Parathyroid adenoma (tissue), 2 donors: ENCODE measurements at regions not wholly inside any gene's neighbourhood (a gene's known extent, or its start where the extent isn't known, plus 50 kb on each side); places are given as distances from the start of the nearest gene placed in this dataset.

Source experiments
- H2AFZ ChIP-seq: fragments of 300-600 bp; sonication (generic); one replicate; pipeline ENCODE4 v1.7.0; 2017; ENCODE audit warnings: antibody characterized with exemption, mild to moderate bottlenecking
- H3K27ac ChIP-seq: fragments of 300-600 bp; sonication (generic); one replicate; pipeline ENCODE4 v1.7.0; 2017
- H3K27me3 ChIP-seq: fragments of 300-600 bp; sonication (generic); one replicate; pipeline ENCODE4 v1.7.0; 2017; ENCODE audit warnings: low read length; ENCODE audit not compliant: control insufficient read depth, insufficient read depth
- H3K36me3 ChIP-seq: fragments of 300-600 bp; sonication (generic); one replicate; pipeline ENCODE4 v1.7.0; 2017; ENCODE audit warnings: low read length; ENCODE audit not compliant: control insufficient read depth, insufficient read depth
- H3K4me1 ChIP-seq: fragments of 300-600 bp; sonication (generic); one replicate; pipeline ENCODE4 v1.7.0; 2017; ENCODE audit warnings: control low read depth
- H3K4me2 ChIP-seq: fragments of 300-600 bp; sonication (generic); one replicate; pipeline ENCODE4 v1.7.0; 2017; ENCODE audit warnings: low read length
- H3K4me3 ChIP-seq: fragments of 300-600 bp; sonication (generic); one replicate; pipeline ENCODE4 v1.7.0; 2017; ENCODE audit warnings: low read depth, low read length
- H3K79me2 ChIP-seq: fragments of 300-600 bp; sonication (generic); one replicate; pipeline ENCODE4 v1.7.0; 2017; ENCODE audit warnings: control low read depth
- H3K9ac ChIP-seq: fragments of 300-600 bp; sonication (generic); one replicate; pipeline ENCODE4 v1.7.0; 2017; ENCODE audit warnings: mild to moderate bottlenecking
- H3K9me3 ChIP-seq: fragments of 300-600 bp; sonication (generic); one replicate; pipeline ENCODE4 v1.7.0; 2017; ENCODE audit warnings: low read length; ENCODE audit not compliant: control insufficient read depth
- TF ChIP-seq, protein P1 (sequence below): fragments of 300-600 bp; sonication (generic); IDR thresholded peaks from one replicate; pipeline ENCODE4 v1.7.0; 2017; ENCODE audit warnings: antibody characterized with exemption, mild to moderate bottlenecking
- donor health status: primary hyperparathyroidism.

GRCh38 chr6:100240798-100241197 lies 223.9 kb downstream of the SIM1 start:
- no peak overlapping the region for H3K27ac ChIP-seq
- TF ChIP-seq, protein P1, sequence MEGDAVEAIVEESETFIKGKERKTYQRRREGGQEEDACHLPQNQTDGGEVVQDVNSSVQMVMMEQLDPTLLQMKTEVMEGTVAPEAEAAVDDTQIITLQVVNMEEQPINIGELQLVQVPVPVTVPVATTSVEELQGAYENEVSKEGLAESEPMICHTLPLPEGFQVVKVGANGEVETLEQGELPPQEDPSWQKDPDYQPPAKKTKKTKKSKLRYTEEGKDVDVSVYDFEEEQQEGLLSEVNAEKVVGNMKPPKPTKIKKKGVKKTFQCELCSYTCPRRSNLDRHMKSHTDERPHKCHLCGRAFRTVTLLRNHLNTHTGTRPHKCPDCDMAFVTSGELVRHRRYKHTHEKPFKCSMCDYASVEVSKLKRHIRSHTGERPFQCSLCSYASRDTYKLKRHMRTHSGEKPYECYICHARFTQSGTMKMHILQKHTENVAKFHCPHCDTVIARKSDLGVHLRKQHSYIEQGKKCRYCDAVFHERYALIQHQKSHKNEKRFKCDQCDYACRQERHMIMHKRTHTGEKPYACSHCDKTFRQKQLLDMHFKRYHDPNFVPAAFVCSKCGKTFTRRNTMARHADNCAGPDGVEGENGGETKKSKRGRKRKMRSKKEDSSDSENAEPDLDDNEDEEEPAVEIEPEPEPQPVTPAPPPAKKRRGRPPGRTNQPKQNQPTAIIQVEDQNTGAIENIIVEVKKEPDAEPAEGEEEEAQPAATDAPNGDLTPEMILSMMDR = no peak
- no peaks in the 10 kb centered on the region for H3K4me1 ChIP-seq
- H3K9me3 ChIP-seq = no peaks in the 10 kb centered on the region
- H3K4me2 ChIP-seq = no peak overlapping the region
- H3K27me3 ChIP-seq = no peaks in the 10 kb centered on the region
- H3K79me2 ChIP-seq = no peaks in the 10 kb centered on the region
- H3K9ac ChIP-seq = no peak overlapping the region
- H3K4me3 ChIP-seq = no peak overlapping the region
- H2AFZ ChIP-seq = no peak overlapping the region
- H3K36me3 ChIP-seq = no peaks in the 10 kb centered on the region

DNA sequence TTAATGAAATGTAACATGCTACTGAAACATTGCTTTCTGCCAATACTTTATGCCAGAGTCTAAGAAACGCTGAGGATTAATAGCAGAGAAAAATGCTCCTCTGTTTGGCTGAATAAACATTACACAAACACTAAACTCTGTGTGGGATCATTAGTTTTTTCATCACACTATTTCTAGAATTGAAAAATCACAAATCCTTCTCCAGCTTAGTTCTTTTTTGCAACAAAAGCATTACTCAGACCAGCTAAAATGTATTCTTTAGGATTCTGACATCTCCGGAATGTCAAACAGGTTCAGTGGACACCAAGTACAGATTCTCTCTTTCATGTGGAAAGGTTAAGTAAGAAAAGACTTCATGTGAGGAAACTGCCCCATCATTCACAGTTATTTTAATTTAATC lies 226.9 kb downstream of the SIM1 start:
- Histone ChIP-seq H3K79me2 (no peaks in the 10 kb centered on the region), H3K9ac (no peak overlapping the region), H3K4me3 (no peak overlapping the region), H3K27me3 (no peaks in the 10 kb centered on the region), H3K4me1 (no peaks in the 10 kb centered on the region), H2AFZ (no peak overlapping the region), H3K9me3 (no peaks in the 10 kb centered on the region), H3K36me3 (no peaks in the 10 kb centered on the region), H3K4me2 (no peak overlapping the region), H3K27ac (no peak overlapping the region)
- TF ChIP-seq, protein P1 = no peak

- H3K9me3 ChIP-seq = no peaks in the 10 kb centered on the region
- TF ChIP-seq, protein P1 = no peak
- H3K4me1 ChIP-seq = no peaks in the 10 kb centered on the region
- no peaks in the 10 kb centered on the region for H3K36me3 ChIP-seq
- no peak overlapping the region for H2AFZ ChIP-seq
- H3K27ac ChIP-seq = no peak overlapping the region
- H3K9ac ChIP-seq = no peak overlapping the region
- H3K79me2 ChIP-seq = no peaks in the 10 kb centered on the region
- H3K27me3 ChIP-seq = no peaks in the 10 kb centered on the region
- no peak overlapping the region for H3K4me2 ChIP-seq
- H3K4me3 ChIP-seq = no peak overlapping the region
These were observed 228.3 kb downstream of the SIM1 start for GRCh38 chr6:100236389-100236788.

DNA sequence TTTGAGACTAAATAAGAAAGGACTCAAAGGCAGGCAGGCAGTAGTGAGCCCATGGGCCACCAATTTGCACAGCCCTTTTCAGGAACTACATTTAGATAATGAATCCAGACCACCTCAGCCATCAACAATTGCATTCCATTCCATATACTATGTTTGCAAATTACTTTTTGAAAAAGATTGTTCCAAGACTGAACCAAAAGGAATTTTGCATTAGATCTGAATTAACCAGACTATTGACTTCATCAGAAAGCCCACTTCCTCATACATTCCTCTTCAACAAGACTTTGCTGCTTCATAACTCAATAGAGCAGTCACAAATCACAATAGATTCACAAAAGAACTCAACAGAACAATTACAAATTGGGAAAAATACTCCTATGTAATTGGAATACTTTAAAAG lies 229.1 kb downstream of the SIM1 start:
- Histone ChIP-seq H3K79me2 (no peaks in the 10 kb centered on the region), H3K27me3 (no peaks in the 10 kb centered on the region), H3K4me1 (no peaks in the 10 kb centered on the region), H3K27ac (no peak overlapping the region), H2AFZ (no peak overlapping the region), H3K36me3 (no peaks in the 10 kb centered on the region), H3K4me2 (no peak overlapping the region), H3K4me3 (no peak overlapping the region), H3K9ac (no peak overlapping the region), H3K9me3 (no peaks in the 10 kb centered on the region)
- TF ChIP-seq, protein P1 = no peak

DNA sequence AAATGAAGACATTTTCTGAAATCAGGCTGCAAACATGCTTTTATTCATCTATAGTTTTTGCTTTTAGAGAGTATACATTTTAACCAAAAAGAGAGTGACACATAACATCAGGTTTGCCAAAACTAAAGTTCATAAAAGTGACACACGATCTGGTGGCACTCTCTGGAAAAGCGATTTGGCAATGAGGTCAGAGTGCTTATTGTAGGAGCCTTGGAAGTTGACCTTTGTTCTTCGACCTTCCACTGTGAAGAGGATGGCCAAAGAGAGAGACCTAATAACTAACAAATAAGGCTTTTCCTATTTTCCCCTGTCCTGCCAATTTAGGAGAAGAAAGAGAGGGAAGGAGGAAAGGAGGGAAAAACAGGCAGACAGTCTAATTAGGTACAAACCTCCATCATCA lies 230.1 kb downstream of the SIM1 start:
- TF ChIP-seq, protein P1 = no peak
- Histone ChIP-seq H3K9me3 (no peaks in the 10 kb centered on the region), H3K9ac (no peak overlapping the region), H3K4me1 (no peaks in the 10 kb centered on the region), H2AFZ (no peak overlapping the region), H3K4me3 (no peak overlapping the region), H3K36me3 (no peaks in the 10 kb centered on the region), H3K79me2 (no peaks in the 10 kb centered on the region), H3K27ac (no peak overlapping the region), H3K27me3 (no peaks in the 10 kb centered on the region), H3K4me2 (no peak overlapping the region)
